IPS-18c (cell line): ENCODE measurements at regions not wholly inside any gene's neighbourhood (a gene's known extent, or its start where the extent isn't known, plus 50 kb on each side); places are given as distances from the start of the nearest gene placed in this dataset.
A peak's percentile ranks its signal among the peaks of the same experiment; 100 is the strongest.
"Not testable (repeated sequence)": the region's sequence is repeated elsewhere in the genome, so short reads cannot be mapped to it uniquely, and the experiment has no call there.

Experiments used
- H3K4me3 ChIP-seq: 2 replicates; pipeline ENCODE4 v1.7.0; 2013; ENCODE audit warnings: low read depth, mild to moderate bottlenecking, low read length, moderate library complexity; ENCODE audit not compliant: insufficient read depth
- H3K9me3 ChIP-seq: one replicate; pipeline ENCODE4 v1.6.1; 2013; ENCODE audit warnings: mild to moderate bottlenecking, low read length, moderate library complexity; ENCODE audit not compliant: control insufficient read depth, insufficient read depth

DNA sequence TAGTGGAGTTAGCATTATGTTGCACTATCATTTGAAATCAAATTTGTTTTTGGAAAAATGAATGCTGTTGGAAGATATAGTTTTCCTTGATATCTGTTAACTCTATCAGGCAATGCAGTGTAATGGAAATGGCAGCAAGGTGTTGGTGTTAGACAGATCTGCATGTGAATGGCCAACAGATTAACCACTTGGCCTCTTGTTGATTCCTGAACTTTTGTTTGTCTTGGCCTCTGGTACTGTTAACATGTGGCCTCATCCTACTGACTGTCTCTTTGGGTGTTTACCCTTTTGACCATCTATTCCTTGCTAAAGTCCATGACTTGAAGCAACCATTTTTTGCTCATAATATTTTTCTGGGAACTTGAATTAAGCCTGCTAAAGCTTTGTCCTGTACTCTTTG is 110.2 kb upstream of the CDH2 start:
- no peaks in the 10 kb centered on the region for H3K9me3 ChIP-seq
- no peak overlapping the region for H3K4me3 ChIP-seq

DNA sequence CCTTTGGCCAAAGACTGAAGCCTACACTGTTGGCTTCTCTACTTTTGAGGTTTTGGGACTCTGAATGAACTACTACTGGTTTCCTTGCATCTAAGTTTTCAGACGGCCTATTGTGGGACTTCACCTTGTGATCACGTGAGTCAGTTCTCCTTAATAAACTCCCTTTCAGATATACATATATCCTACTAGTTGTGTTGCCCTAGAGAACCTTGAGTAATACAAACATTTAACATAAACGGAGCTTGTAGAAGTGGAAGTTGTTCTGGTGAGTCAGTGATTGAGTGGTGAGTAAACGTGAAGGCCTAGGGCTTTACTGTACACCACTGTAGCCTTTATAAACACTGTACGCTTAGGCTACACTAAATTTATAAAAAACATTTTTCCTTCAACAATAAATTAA is 107.2 kb upstream of the CDH2 start:
- H3K9me3 ChIP-seq, result no peaks in the 10 kb centered on the region

GRCh38 chr18:28281400-28281799 is 104.5 kb upstream of the CDH2 start:
- H3K4me3 ChIP-seq, result no peak overlapping the region
- H3K9me3 ChIP-seq, result no peaks in the 10 kb centered on the region

More for the DNA sequence above, 107.2 kb upstream of the CDH2 start:
- no peak overlapping the region for H3K4me3 ChIP-seq

GRCh38 chr18:28269750-28270149 is 92.8 kb upstream of the CDH2 start:
- Histone ChIP-seq H3K4me3 (no peak overlapping the region), H3K9me3 (no peaks in the 10 kb centered on the region)

DNA sequence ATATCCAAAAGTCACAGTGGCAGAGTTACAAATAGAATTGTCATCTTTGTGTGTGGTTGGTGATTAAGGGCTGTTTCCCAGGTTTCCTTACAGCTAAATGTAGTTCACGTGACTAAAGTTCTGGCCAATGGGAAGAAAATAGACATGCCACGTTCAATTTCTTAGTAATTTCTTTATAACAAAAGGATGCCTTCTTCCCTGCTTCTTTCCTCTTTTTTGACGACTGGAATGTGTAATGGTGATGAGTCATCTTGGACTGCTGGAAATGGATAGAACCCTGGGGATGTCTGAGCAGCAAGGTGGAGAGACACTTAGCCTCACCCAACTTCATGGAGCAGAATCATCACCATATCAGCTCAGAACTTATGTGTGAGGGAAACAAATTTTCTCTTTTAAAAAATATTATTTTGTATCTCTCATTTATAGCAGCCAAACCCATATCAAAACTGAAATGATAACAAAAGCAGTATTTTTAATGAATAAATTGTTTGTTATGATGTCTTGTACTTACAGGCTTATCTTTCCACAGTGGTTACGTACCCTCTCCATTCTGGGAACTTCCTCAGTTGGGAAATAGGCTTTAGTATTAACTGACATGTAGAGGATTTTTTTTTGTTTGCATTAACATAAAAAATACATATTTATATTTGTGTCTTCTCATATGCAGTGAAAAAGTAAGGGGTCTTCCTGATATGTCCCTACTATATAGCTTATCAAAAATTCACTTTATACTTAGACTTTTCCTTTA is 91.1 kb upstream of the CDH2 start:
- Histone ChIP-seq H3K4me3 (no peak overlapping the region), H3K9me3 (no peaks in the 10 kb centered on the region)

GRCh38 chr18:28267276-28267675 is 90.3 kb upstream of the CDH2 start:
- Histone ChIP-seq H3K4me3 (no peak overlapping the region), H3K9me3 (no peaks in the 10 kb centered on the region)

DNA sequence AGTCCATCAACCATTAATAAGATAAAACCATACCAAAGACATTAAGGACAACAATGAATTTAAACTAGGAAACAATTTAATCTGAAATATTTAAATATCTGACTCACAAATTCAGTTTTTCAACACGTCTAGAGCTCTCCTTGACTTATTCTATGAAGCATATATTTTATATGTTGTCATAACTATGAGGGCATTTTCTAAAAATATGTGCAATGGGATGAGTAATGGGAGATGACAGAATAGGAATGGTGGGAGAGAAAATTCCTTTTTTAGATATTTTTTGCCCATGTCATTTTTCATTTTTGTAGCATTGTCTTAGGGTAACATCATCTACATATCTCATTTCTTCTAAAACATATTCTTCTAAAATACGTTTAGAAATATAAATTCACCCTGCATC is 79.2 kb upstream of the CDH2 start:
- Histone ChIP-seq H3K4me3 (no peak overlapping the region), H3K9me3 (no peaks in the 10 kb centered on the region)

DNA sequence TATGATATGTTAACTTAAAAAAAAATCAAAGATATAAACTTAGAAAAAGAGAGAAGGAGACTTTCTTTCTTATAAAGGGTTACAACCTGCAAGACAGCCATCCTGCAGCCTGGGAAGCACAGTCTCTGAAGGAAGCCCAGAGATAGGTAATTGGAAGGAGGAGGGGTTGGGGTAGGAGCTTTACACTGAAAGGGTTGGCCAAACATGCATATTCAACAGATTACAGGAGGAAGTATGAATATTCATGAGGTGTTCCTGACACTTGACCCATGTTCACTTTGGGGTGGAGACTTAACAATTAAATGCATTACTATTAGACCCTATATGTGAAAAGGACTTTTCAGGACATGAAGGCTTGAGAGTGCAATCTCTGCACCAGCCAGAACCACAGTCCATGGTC is 71.7 kb upstream of the CDH2 start:
- Histone ChIP-seq H3K4me3 (no peak overlapping the region), H3K9me3 (no peaks in the 10 kb centered on the region)

DNA sequence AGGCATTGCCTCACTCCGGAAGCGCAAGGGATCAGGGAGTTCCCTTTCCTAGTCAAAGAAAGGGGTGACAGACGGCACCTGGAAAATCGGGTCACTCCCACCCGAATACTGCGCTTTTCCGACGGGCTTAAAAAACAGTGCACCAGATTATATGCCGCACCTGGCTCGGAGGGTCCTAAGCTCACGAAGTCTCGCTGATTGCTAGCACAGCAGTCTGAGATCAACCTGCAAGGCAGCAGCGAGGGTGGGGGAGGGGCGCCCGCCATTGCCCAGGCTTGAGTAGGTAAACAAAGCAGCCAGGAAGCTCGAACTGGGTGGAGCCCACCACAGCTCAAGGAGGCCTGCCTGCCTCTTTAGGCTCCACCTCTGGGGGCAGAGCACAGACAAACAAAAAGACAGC is 63.7 kb upstream of the CDH2 start:
- not testable (repeated sequence) for H3K9me3 ChIP-seq
- peak overlapping the region; percentile 25; the same call in 1 of the 2 replicates for H3K4me3 ChIP-seq

- Histone ChIP-seq H3K4me3 (no peak overlapping the region), H3K9me3 (no peaks in the 10 kb centered on the region)
These were observed 59.6 kb upstream of the CDH2 start for GRCh38 chr18:28236487-28236886.
